ENCODE measurements at regions not wholly inside any gene's neighbourhood (a gene's known extent, or its start where the extent isn't known, plus 50 kb on each side); places are given as distances from the start of the nearest gene placed in this dataset.

DNA sequence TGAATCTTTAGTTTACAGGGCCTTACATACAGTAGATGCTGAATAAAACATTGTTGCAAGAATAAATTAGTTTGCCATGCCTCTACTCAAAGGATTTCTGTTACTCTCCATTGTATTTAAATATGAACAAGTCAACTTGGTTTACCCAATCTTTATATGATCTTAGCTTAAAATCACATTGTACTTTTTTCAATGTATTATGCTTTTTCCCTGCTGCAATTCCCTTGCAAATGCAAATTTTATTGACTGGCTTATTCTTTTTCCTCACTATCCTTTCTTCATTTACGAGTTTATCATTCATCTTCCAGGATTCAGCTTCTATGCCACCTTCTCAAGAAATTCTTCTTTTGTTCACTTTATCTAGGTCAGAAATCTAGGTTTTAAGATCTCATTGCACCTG, 571.4 kb upstream of the ZNF804A start:
- no peak overlapping the region for H3K4me2 ChIP-seq (ENCODE audit: low read length)
- H3K36me3 ChIP-seq (ENCODE audit: insufficient read depth, low read length), result no peaks in the 10 kb centered on the region
- no peaks in the 10 kb centered on the region for H3K27me3 ChIP-seq (ENCODE audit: insufficient read depth, low read depth, low read length)
- H3K9me2 ChIP-seq (ENCODE audit: insufficient read depth, low read length), result no peaks in the 10 kb centered on the region
- no peak overlapping the region for H3K9ac ChIP-seq (ENCODE audit: low read length)
- H3K79me2 ChIP-seq (replicated peaks; ENCODE audit: insufficient read depth, low read length), result no peaks in the 10 kb centered on the region
- H2AFZ ChIP-seq (ENCODE audit: low read depth, low read length), result no peak overlapping the region
- no peaks in the 10 kb centered on the region for H3K9me3 ChIP-seq (ENCODE audit: low read length)
- H3K4me3 ChIP-seq (ENCODE audit: low read length), result no peak overlapping the region
- no peaks in the 10 kb centered on the region for H3F3A ChIP-seq (ENCODE audit: insufficient read depth, low read length, poor library complexity, severe bottlenecking)
- no peak for TF ChIP-seq EZH2 (IDR thresholded peaks at IDR 0.05; ENCODE audit: borderline replicate concordance, insufficient read depth, low read length, poor library complexity, severe bottlenecking)
- no peak for TF ChIP-seq RAD21 (conservative IDR thresholded peaks at IDR 0.05)
- TF ChIP-seq SMC3 (conservative IDR thresholded peaks at IDR 0.05; ENCODE audit: poor library complexity), result no peak
- no peak for TF ChIP-seq MXI1 (conservative IDR thresholded peaks at IDR 0.05; ENCODE audit: poor library complexity, severe bottlenecking)
- TF ChIP-seq POLR2AphosphoS5 (IDR thresholded peaks at IDR 0.05), result no peak
- TF ChIP-seq, protein P1, sequence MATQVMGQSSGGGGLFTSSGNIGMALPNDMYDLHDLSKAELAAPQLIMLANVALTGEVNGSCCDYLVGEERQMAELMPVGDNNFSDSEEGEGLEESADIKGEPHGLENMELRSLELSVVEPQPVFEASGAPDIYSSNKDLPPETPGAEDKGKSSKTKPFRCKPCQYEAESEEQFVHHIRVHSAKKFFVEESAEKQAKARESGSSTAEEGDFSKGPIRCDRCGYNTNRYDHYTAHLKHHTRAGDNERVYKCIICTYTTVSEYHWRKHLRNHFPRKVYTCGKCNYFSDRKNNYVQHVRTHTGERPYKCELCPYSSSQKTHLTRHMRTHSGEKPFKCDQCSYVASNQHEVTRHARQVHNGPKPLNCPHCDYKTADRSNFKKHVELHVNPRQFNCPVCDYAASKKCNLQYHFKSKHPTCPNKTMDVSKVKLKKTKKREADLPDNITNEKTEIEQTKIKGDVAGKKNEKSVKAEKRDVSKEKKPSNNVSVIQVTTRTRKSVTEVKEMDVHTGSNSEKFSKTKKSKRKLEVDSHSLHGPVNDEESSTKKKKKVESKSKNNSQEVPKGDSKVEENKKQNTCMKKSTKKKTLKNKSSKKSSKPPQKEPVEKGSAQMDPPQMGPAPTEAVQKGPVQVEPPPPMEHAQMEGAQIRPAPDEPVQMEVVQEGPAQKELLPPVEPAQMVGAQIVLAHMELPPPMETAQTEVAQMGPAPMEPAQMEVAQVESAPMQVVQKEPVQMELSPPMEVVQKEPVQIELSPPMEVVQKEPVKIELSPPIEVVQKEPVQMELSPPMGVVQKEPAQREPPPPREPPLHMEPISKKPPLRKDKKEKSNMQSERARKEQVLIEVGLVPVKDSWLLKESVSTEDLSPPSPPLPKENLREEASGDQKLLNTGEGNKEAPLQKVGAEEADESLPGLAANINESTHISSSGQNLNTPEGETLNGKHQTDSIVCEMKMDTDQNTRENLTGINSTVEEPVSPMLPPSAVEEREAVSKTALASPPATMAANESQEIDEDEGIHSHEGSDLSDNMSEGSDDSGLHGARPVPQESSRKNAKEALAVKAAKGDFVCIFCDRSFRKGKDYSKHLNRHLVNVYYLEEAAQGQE (IDR thresholded peaks at IDR 0.05; ENCODE audit: borderline replicate concordance), result no peak
- TF ChIP-seq TAF1 (IDR thresholded peaks at IDR 0.05; ENCODE audit: low read depth), result no peak
- TF ChIP-seq, protein P2, sequence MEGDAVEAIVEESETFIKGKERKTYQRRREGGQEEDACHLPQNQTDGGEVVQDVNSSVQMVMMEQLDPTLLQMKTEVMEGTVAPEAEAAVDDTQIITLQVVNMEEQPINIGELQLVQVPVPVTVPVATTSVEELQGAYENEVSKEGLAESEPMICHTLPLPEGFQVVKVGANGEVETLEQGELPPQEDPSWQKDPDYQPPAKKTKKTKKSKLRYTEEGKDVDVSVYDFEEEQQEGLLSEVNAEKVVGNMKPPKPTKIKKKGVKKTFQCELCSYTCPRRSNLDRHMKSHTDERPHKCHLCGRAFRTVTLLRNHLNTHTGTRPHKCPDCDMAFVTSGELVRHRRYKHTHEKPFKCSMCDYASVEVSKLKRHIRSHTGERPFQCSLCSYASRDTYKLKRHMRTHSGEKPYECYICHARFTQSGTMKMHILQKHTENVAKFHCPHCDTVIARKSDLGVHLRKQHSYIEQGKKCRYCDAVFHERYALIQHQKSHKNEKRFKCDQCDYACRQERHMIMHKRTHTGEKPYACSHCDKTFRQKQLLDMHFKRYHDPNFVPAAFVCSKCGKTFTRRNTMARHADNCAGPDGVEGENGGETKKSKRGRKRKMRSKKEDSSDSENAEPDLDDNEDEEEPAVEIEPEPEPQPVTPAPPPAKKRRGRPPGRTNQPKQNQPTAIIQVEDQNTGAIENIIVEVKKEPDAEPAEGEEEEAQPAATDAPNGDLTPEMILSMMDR (IDR thresholded peaks at IDR 0.05; ENCODE audit: poor library complexity, severe bottlenecking), result no peak
- no peak for TF ChIP-seq EP300 (conservative IDR thresholded peaks at IDR 0.05; ENCODE audit: poor library complexity, severe bottlenecking)
- no peak overlapping the region for H3K27ac ChIP-seq (ENCODE audit: low read length)
- H4K20me1 ChIP-seq (ENCODE audit: insufficient read depth), result no peaks in the 10 kb centered on the region

- H3K4me3 ChIP-seq (ENCODE audit: low read length), result no peak overlapping the region
- no peak overlapping the region for H3K4me2 ChIP-seq (ENCODE audit: low read length)
- TF ChIP-seq SMC3 (conservative IDR thresholded peaks at IDR 0.05; ENCODE audit: poor library complexity), result no peak
- no peak for TF ChIP-seq MXI1 (conservative IDR thresholded peaks at IDR 0.05; ENCODE audit: poor library complexity, severe bottlenecking)
- TF ChIP-seq, protein P1 (IDR thresholded peaks at IDR 0.05; ENCODE audit: borderline replicate concordance), result no peak
- TF ChIP-seq POLR2AphosphoS5 (IDR thresholded peaks at IDR 0.05), result no peak
- TF ChIP-seq TAF1 (IDR thresholded peaks at IDR 0.05; ENCODE audit: low read depth), result no peak
- TF ChIP-seq EZH2 (IDR thresholded peaks at IDR 0.05; ENCODE audit: borderline replicate concordance, insufficient read depth, low read length, poor library complexity, severe bottlenecking), result no peak
- no peak for TF ChIP-seq EP300 (conservative IDR thresholded peaks at IDR 0.05; ENCODE audit: poor library complexity, severe bottlenecking)
- no peak for TF ChIP-seq RAD21 (conservative IDR thresholded peaks at IDR 0.05)
- TF ChIP-seq, protein P2 (IDR thresholded peaks at IDR 0.05; ENCODE audit: poor library complexity, severe bottlenecking), result no peak
- no peaks in the 10 kb centered on the region for H4K20me1 ChIP-seq (ENCODE audit: insufficient read depth)
- H3K79me2 ChIP-seq (replicated peaks; ENCODE audit: insufficient read depth, low read length), result no peaks in the 10 kb centered on the region
- H3K27ac ChIP-seq (ENCODE audit: low read length), result no peak overlapping the region
- H3F3A ChIP-seq (ENCODE audit: insufficient read depth, low read length, poor library complexity, severe bottlenecking), result no peaks in the 10 kb centered on the region
- H3K36me3 ChIP-seq (ENCODE audit: insufficient read depth, low read length), result no peaks in the 10 kb centered on the region
- no peaks in the 10 kb centered on the region for H3K27me3 ChIP-seq (ENCODE audit: insufficient read depth, low read depth, low read length)
- no peak overlapping the region for H3K9ac ChIP-seq (ENCODE audit: low read length)
- H2AFZ ChIP-seq (ENCODE audit: low read depth, low read length), result no peak overlapping the region
- H3K9me3 ChIP-seq (ENCODE audit: low read length), result no peaks in the 10 kb centered on the region
- no peaks in the 10 kb centered on the region for H3K9me2 ChIP-seq (ENCODE audit: insufficient read depth, low read length)
Measured at GRCh38 chr2:184030245-184030644, 568.1 kb upstream of the ZNF804A start.
